ENCODE measurements at regions not wholly inside any gene's neighbourhood (a gene's known extent, or its start where the extent isn't known, plus 50 kb on each side); places are given as distances from the start of the nearest gene placed in this dataset.
"Not testable (repeated sequence)": the region's sequence is repeated elsewhere in the genome, so short reads cannot be mapped to it uniquely, and the experiment has no call there.

- CTCF ChIA-PET: interaction anchor here (0.7 kb wide), 1 partner anchor 682 kb away, joined by 3 read pairs; no protein-coding TSS in a partner anchor
- H3K27ac Mint-ChIP-seq (ENCODE audit: unreplicated experiment): no peak overlapping the region
- H3K4me1 Mint-ChIP-seq (ENCODE audit: low read depth, unreplicated experiment): no peaks in the 10 kb centered on the region
- no peaks in the 10 kb centered on the region for H3K9me3 Mint-ChIP-seq (ENCODE audit: low read depth, unreplicated experiment)
- TF ChIP-seq, protein P1, sequence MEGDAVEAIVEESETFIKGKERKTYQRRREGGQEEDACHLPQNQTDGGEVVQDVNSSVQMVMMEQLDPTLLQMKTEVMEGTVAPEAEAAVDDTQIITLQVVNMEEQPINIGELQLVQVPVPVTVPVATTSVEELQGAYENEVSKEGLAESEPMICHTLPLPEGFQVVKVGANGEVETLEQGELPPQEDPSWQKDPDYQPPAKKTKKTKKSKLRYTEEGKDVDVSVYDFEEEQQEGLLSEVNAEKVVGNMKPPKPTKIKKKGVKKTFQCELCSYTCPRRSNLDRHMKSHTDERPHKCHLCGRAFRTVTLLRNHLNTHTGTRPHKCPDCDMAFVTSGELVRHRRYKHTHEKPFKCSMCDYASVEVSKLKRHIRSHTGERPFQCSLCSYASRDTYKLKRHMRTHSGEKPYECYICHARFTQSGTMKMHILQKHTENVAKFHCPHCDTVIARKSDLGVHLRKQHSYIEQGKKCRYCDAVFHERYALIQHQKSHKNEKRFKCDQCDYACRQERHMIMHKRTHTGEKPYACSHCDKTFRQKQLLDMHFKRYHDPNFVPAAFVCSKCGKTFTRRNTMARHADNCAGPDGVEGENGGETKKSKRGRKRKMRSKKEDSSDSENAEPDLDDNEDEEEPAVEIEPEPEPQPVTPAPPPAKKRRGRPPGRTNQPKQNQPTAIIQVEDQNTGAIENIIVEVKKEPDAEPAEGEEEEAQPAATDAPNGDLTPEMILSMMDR (IDR thresholded peaks at IDR 0.05; ENCODE audit: unreplicated experiment): no peak
- no peak overlapping the region for H3K4me3 Mint-ChIP-seq (ENCODE audit: low read depth, unreplicated experiment)
- no TSS peak for BruUV-seq (replicated peaks)
- intact Hi-C loops (cut with micrococcal nuclease; ENCODE audit: unreplicated experiment): no loop called here
- DNase-seq: no peak
- H3K27me3 Mint-ChIP-seq (ENCODE audit: unreplicated experiment): no peaks in the 10 kb centered on the region
- H3K36me3 Mint-ChIP-seq (ENCODE audit: insufficient read depth, unreplicated experiment): no peaks in the 10 kb centered on the region
These were observed 115.0 kb downstream of the RAP2B start for GRCh38 chr3:153277029-153277428.

- H3K4me3 Mint-ChIP-seq (ENCODE audit: low read depth, unreplicated experiment); intact Hi-C loops (cut with micrococcal nuclease; ENCODE audit: unreplicated experiment); BruUV-seq (replicated peaks); H3K9me3 Mint-ChIP-seq (ENCODE audit: low read depth, unreplicated experiment); DNase-seq; H3K36me3 Mint-ChIP-seq (ENCODE audit: insufficient read depth, unreplicated experiment); H3K27me3 Mint-ChIP-seq (ENCODE audit: unreplicated experiment); H3K27ac Mint-ChIP-seq (ENCODE audit: unreplicated experiment): not testable (repeated sequence)
- CTCF ChIA-PET: interaction anchor here (0.6 to 1.0 kb wide), 2 partner anchors 9 to 116 kb away, joined by 3 to 5 read pairs; no protein-coding TSS in a partner anchor
- peaks cover 17% of the 10 kb centered on the region for H3K4me1 Mint-ChIP-seq (ENCODE audit: low read depth, unreplicated experiment)
These were observed 119.4 kb downstream of the RAP2B start for GRCh38 chr3:153281236-153281997.

GRCh38 chr3:153282355-153282754 is 120.3 kb downstream of the RAP2B start:
- Mint-ChIP-seq H3K9me3 (ENCODE audit: low read depth, unreplicated experiment) (no peaks in the 10 kb centered on the region), H3K4me1 (ENCODE audit: low read depth, unreplicated experiment) (peaks cover 19% of the 10 kb centered on the region), H3K4me3 (ENCODE audit: low read depth, unreplicated experiment) (no peak overlapping the region), H3K27ac (ENCODE audit: unreplicated experiment) (no peak overlapping the region), H3K27me3 (ENCODE audit: unreplicated experiment) (no peaks in the 10 kb centered on the region), H3K36me3 (ENCODE audit: insufficient read depth, unreplicated experiment) (peaks cover 5% of the 10 kb centered on the region)
- TF ChIP-seq, protein P1 (IDR thresholded peaks at IDR 0.05; ENCODE audit: unreplicated experiment): no peak
- intact Hi-C loops (cut with micrococcal nuclease; ENCODE audit: unreplicated experiment): no loop called here
- no peak for DNase-seq
- BruUV-seq (replicated peaks): no TSS peak
- CTCF ChIA-PET: interaction anchor here (1.0 kb wide), 1 partner anchor 8 kb away, joined by 3 read pairs; no protein-coding TSS in a partner anchor

DNA sequence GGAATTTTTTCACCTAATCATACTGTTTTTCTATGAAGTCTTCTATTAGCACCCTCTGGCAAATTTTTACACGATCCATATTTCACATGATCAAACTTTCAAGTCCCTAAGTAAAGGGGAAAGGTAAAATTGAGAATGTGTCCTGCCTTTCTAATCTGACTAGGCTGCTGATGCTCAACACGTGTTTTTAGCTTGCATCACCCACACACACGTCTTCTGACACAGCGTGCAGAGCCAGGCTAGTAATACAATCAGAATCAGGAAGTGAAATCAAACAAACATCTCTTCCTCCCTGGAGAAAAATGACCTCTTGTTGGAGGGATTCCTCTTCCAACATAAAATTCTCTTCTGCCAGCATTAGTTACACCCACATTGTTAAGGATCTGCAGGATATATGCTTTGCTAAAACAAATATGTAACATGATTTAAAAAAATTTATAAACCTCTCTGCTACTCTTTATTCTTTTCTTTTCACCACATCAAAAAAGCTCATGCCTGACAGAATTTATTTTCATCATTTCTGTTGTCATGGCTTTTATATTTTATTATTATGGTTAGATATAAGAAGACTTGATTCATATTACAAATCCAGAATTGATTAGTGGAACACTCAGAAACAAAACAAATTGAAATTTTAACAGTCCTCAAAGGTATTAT is 122.4 kb downstream of the RAP2B start:
- intact Hi-C loops (cut with micrococcal nuclease; ENCODE audit: unreplicated experiment): loop anchor here (2.0 kb wide), 1 partner anchor 120 kb away; no protein-coding TSS in a partner anchor
- Mint-ChIP-seq H3K27ac (ENCODE audit: unreplicated experiment) (peak overlapping the region; percentile 99), H3K9me3 (ENCODE audit: low read depth, unreplicated experiment) (no peaks in the 10 kb centered on the region), H3K27me3 (ENCODE audit: unreplicated experiment) (no peaks in the 10 kb centered on the region), H3K36me3 (ENCODE audit: insufficient read depth, unreplicated experiment) (peaks cover 5% of the 10 kb centered on the region), H3K4me3 (ENCODE audit: low read depth, unreplicated experiment) (peak overlapping the region; percentile 19), H3K4me1 (ENCODE audit: low read depth, unreplicated experiment) (peaks cover 39% of the 10 kb centered on the region)
- TF ChIP-seq, protein P1 (IDR thresholded peaks at IDR 0.05; ENCODE audit: unreplicated experiment): no peak
- peak; percentile 75 for DNase-seq
- TSS peak; percentile 41 for BruUV-seq (replicated peaks)
- CTCF ChIA-PET: interaction anchor here (0.9 to 1.2 kb wide), 7 partner anchors 10 to 686 kb away, joined by 3 to 7 read pairs (median 4); no protein-coding TSS in a partner anchor
